ENCODE measurements at regions not wholly inside any gene's neighbourhood (a gene's known extent, or its start where the extent isn't known, plus 50 kb on each side); places are given as distances from the start of the nearest gene placed in this dataset.

- no peak for TF ChIP-seq POLR2A (IDR thresholded peaks at IDR 0.05)
- TF ChIP-seq, protein P1, sequence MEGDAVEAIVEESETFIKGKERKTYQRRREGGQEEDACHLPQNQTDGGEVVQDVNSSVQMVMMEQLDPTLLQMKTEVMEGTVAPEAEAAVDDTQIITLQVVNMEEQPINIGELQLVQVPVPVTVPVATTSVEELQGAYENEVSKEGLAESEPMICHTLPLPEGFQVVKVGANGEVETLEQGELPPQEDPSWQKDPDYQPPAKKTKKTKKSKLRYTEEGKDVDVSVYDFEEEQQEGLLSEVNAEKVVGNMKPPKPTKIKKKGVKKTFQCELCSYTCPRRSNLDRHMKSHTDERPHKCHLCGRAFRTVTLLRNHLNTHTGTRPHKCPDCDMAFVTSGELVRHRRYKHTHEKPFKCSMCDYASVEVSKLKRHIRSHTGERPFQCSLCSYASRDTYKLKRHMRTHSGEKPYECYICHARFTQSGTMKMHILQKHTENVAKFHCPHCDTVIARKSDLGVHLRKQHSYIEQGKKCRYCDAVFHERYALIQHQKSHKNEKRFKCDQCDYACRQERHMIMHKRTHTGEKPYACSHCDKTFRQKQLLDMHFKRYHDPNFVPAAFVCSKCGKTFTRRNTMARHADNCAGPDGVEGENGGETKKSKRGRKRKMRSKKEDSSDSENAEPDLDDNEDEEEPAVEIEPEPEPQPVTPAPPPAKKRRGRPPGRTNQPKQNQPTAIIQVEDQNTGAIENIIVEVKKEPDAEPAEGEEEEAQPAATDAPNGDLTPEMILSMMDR (IDR thresholded peaks at IDR 0.05), result no peak
- no peak for DNase-seq
- intact Hi-C loops (cut with DNase I; ENCODE audit: low total_unique reads), result no loop called here
Observed at GRCh38 chr2:128591022-128591860, 272.6 kb upstream of the HS6ST1 start.

DNA sequence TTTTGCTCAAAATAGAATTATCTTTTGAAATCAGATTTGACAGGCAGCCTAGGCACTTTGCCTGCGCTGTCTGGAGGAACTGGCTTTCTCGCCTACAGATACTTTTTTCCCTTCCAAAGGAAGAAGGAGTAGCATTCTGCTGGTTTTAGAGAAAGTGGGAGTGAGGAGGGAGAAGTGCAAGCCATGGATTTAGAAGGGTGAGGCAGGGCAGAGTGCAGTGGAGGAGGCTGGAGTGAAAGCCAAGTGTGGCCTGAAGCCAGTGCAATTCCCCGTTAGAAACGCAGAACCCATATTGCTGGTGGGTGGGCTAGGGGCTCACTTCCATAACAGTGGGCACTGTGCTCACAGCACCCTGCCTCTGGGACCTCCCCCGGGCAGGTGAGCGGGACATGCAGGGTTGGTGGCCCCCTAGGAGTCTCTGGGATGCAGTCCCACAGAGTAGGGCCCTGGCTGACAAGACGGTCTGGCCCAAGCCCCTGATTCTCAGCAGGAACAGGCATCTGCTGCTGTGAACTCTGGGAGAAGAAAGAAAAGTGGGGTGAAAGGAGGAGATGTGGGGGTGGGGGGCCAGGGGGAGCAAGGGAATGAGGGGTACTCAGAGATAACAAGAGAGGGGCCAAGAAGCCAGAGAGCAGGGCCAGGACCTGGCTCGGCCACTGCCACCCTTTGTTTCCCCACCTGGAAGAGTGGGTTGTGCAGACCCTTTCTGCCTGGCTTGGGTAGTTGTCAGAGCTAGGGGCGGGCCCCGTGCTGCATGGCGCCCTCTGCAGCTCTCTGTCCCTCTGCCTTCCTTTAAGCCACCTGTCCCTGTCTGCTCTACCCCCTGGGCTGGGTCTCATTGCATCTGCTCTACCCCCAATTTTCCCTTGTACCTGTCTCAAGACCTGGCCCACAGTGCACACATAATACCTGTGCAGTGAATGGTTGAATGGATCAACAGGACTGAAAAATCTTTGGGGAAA, 273.5 kb upstream of the HS6ST1 start:
- Histone ChIP-seq H3K9me3 (no peaks in the 10 kb centered on the region), H3K27me3 (no peaks in the 10 kb centered on the region), H3K4me1 (peaks cover 21% of the 10 kb centered on the region), H3K36me3 (ENCODE audit: low read depth, missing control alignments) (no peaks in the 10 kb centered on the region), H3K27ac (no peak overlapping the region), H3K4me3 (no peak overlapping the region)
- DNase-seq, result peak; percentile 20
- intact Hi-C loops (cut with DNase I; ENCODE audit: low total_unique reads), result no loop called here
- no peak for TF ChIP-seq POLR2A (IDR thresholded peaks at IDR 0.05)
- TF ChIP-seq, protein P1 (IDR thresholded peaks at IDR 0.05), result no peak
- WGBS, 2 donors, result 70% methylated on average over 11 of the region's 11 CpGs

More at GRCh38 chr2:128591022-128591860, 272.6 kb upstream of the HS6ST1 start:
- Histone ChIP-seq H3K27ac (no peak overlapping the region), H3K4me3 (no peak overlapping the region), H3K4me1 (peaks cover 21% of the 10 kb centered on the region), H3K27me3 (no peaks in the 10 kb centered on the region), H3K9me3 (no peaks in the 10 kb centered on the region), H3K36me3 (ENCODE audit: low read depth, missing control alignments) (no peaks in the 10 kb centered on the region)
- 75 to 80% methylated on average over 7 to 8 of the region's 8 CpGs for WGBS, 2 donors

- WGBS, 2 donors, result 78% methylated on average over 3 of the region's 3 CpGs
- no peaks in the 10 kb centered on the region for H3K9me3 ChIP-seq
- H3K27ac ChIP-seq, result no peak overlapping the region
- no peak overlapping the region for H3K4me3 ChIP-seq
- H3K27me3 ChIP-seq, result no peaks in the 10 kb centered on the region
- intact Hi-C loops (cut with DNase I; ENCODE audit: low total_unique reads), result no loop called here
- no peak for DNase-seq
- peaks cover 21% of the 10 kb centered on the region for H3K4me1 ChIP-seq
- no peak for TF ChIP-seq POLR2A (IDR thresholded peaks at IDR 0.05)
- TF ChIP-seq, protein P1 (IDR thresholded peaks at IDR 0.05), result no peak
- no peaks in the 10 kb centered on the region for H3K36me3 ChIP-seq (ENCODE audit: low read depth, missing control alignments)
Observed at GRCh38 chr2:128593518-128593878, 274.8 kb upstream of the HS6ST1 start.

GRCh38 chr2:128593879-128594650, 275.4 kb upstream of the HS6ST1 start:
- 79 to 84% methylated on average over 12 to 17 of the region's 17 CpGs for WGBS, 2 donors
- peaks cover 21% of the 10 kb centered on the region for H3K4me1 ChIP-seq
- H3K27me3 ChIP-seq, result no peaks in the 10 kb centered on the region
- no peak overlapping the region for H3K4me3 ChIP-seq
- intact Hi-C loops (cut with DNase I; ENCODE audit: low total_unique reads), result no loop called here
- peak; percentile 16 for DNase-seq
- no peak for TF ChIP-seq POLR2A (IDR thresholded peaks at IDR 0.05)
- TF ChIP-seq, protein P1 (IDR thresholded peaks at IDR 0.05), result no peak
- no peaks in the 10 kb centered on the region for H3K9me3 ChIP-seq
- H3K36me3 ChIP-seq (ENCODE audit: low read depth, missing control alignments), result no peaks in the 10 kb centered on the region
- H3K27ac ChIP-seq, result no peak overlapping the region

All from testis (tissue), 2 donors.